ENCODE measurements at regions not wholly inside any gene's neighbourhood (a gene's known extent, or its start where the extent isn't known, plus 50 kb on each side); places are given as distances from the start of the nearest gene placed in this dataset.

- no peak for DNase-seq (ENCODE audit: low read depth)
- no peak overlapping the region for H3K4me3 ChIP-seq (ENCODE audit: low read depth, low read length)
- TF ChIP-seq, protein P1, sequence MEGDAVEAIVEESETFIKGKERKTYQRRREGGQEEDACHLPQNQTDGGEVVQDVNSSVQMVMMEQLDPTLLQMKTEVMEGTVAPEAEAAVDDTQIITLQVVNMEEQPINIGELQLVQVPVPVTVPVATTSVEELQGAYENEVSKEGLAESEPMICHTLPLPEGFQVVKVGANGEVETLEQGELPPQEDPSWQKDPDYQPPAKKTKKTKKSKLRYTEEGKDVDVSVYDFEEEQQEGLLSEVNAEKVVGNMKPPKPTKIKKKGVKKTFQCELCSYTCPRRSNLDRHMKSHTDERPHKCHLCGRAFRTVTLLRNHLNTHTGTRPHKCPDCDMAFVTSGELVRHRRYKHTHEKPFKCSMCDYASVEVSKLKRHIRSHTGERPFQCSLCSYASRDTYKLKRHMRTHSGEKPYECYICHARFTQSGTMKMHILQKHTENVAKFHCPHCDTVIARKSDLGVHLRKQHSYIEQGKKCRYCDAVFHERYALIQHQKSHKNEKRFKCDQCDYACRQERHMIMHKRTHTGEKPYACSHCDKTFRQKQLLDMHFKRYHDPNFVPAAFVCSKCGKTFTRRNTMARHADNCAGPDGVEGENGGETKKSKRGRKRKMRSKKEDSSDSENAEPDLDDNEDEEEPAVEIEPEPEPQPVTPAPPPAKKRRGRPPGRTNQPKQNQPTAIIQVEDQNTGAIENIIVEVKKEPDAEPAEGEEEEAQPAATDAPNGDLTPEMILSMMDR (IDR thresholded peaks at IDR 0.05; ENCODE audit: low read depth, low read length, missing control alignments) = no peak
Observed at GRCh38 chr10:4130685-4131084, 345.7 kb upstream of the KLF6 start.

DNA sequence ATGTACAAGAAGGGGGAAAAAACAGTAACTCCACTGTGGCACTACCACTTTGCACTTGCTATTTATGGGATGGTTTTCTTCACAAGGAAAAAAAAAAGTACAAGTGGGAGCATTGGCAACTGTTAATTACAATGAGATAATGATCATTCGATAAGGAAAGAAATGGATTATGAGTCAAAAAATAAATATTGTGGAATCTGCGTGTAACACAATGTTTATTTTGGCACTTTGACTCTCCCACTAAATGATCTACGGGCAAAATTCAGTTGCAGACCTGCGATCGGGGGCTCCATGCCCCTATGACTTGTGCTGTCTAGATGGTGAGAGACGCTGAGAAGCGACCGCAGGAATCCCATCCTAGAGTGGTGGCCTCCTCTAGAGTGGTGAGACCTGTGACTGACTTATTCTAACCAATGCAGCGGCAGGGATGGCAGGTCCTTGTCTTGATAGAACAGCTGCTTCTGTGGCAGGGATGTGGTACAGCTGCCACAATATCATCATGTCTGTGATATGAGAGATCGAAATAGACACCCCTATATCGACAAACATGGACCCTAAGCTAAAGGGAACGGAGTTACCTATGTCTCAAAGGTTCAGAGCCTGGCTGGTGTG lies 345.0 kb upstream of the KLF6 start:
- H3K4me3 ChIP-seq (ENCODE audit: low read depth, low read length) = no peak overlapping the region
- no peak for DNase-seq (ENCODE audit: low read depth)
- TF ChIP-seq, protein P1 (IDR thresholded peaks at IDR 0.05; ENCODE audit: low read depth, low read length, missing control alignments) = no peak

DNA sequence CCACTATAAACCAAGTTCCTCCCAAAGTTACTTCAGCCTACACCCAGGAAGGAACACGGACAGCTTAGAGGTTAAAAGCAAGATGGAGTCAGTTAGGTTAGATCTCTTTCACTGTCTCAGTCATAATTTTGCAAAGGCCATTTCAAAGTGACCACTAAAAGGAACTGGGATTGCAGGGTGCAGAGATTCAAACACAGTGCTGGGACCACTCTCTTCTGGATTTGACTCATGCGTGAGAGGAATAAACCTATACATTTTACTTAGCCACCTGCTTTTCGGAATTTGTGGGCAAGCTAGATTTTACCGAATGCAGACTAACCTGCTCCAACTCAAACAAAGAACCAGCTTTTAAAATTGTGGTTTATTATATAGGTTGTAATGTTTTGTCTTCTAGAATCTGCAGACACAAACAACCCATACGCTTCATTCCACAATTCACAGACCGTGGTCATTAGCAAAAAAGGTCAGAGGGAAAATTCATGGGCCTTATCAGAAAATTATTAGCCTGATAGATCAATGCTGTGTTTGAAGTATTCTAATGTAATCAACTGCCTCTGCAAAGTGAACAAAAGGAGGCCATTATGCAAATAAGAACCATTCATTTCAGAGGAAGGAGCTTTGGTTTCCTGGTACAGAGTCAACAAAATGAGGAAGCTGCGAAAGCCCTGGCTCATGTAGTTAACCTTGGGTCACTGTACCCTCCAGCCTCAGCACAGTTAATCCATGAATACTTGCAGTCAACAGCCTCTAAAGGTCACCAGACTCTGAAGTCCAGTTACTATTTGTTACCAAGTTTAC lies 342.7 kb upstream of the KLF6 start:
- DNase-seq (ENCODE audit: low read depth) = peak; percentile 86

DNA sequence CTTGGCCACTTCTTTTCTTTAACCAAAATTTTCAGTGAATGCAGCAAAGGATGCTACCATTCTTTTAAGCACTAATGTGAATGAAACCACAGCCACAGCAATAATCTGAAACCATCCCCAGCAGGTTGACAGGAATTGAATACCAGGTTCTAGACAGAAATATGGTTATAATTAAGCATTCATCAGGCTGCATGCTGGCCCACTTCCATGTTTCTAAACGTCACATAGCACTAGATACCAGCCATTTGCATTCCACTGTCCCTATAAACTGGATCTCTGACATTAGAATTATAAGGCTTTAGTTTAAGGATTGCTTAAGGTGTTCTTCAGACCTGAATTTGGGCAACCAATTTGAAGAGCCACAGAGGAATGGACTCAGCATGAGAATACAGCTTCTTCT lies 340.8 kb upstream of the KLF6 start:
- no peak overlapping the region for H3K4me3 ChIP-seq (ENCODE audit: low read depth, low read length)
- no peak for DNase-seq (ENCODE audit: low read depth)
- TF ChIP-seq, protein P1 (IDR thresholded peaks at IDR 0.05; ENCODE audit: low read depth, low read length, missing control alignments) = no peak

More for the DNA sequence above, 342.7 kb upstream of the KLF6 start:
- TF ChIP-seq, protein P1 (IDR thresholded peaks at IDR 0.05; ENCODE audit: low read depth, low read length, missing control alignments) = no peak
- H3K4me3 ChIP-seq (ENCODE audit: low read depth, low read length) = no peak overlapping the region

DNA sequence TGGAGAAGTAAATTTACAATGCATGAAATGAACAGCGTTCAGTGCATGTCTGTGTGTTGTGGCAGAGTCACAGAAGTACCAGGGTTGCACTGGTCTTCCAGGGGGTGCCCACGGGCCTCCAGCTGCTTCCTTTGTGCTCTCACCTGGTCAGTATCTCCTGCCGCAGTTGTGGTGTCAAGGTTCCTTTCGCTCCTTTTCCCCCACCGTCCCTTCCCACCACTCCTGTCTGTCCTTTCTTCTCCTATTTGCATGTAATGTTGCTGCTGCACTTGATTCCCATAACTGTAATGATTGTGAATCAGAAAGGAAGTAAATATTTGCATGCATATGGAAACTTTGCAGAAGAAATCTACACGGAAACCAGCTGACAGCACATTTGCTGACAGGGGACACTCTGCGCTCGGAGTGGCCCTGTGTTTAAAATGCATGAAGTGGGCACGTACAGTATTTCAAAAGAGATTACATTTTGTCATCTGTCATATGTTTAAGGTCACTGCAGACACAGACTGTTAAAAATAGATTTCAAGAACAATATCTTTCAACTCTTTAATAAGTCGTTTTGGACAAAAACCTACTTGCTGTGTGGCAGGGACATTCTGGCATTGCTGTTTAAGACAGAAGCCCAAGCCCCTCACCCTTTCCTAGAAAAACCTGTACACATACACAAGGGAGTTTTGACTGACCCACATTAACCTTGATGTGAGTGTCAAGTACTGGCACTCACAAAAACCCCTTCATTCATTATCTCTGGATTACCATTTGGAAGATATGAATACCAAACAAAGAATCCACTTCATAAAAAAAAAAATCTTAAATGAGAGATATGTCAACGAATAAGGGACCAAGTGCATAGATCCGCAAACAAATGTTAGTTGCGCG lies 336.7 kb upstream of the KLF6 start:
- TF ChIP-seq, protein P1 (IDR thresholded peaks at IDR 0.05; ENCODE audit: low read depth, low read length, missing control alignments) = no peak
- no peak overlapping the region; the same call in 1 of the 2 replicates for H3K4me3 ChIP-seq (ENCODE audit: low read depth, low read length)
- no peak for DNase-seq (ENCODE audit: low read depth)

GRCh38 chr10:4120096-4120853 lies 335.3 kb upstream of the KLF6 start:
- TF ChIP-seq, protein P1 (IDR thresholded peaks at IDR 0.05; ENCODE audit: low read depth, low read length, missing control alignments) = no peak
- DNase-seq (ENCODE audit: low read depth) = no peak
- no peak overlapping the region for H3K4me3 ChIP-seq (ENCODE audit: low read depth, low read length)

Data from GM12864 (cell line).